Breast epithelium (tissue), 3 donors: ENCODE measurements at regions not wholly inside any gene's neighbourhood (a gene's known extent, or its start where the extent isn't known, plus 50 kb on each side); places are given as distances from the start of the nearest gene placed in this dataset.

ENCODE experiments used
- POLR2A ChIP-seq: fragments of 450-650 bp; IDR thresholded peaks from one replicate; pipeline ENCODE4 v1.6.1; 2016; ENCODE audit warnings: antibody characterized with exemption, mild to moderate bottlenecking, moderate library complexity
- POLR2AphosphoS5 ChIP-seq, 3 donors: sonication (generic); formaldehyde crosslinking; IDR thresholded peaks; one replicate each; pipeline ENCODE4 v1.6.1; 2017; ENCODE audit warnings: antibody characterized with exemption in 3 of 3
- TF ChIP-seq, protein P1 (sequence below), 3 donors: fragments of 450-650 bp; IDR thresholded peaks; one replicate each; pipeline ENCODE4 v1.5.1; 2016 to 2017; ENCODE audit warnings: antibody characterized with exemption in 3 of 3, mild to moderate bottlenecking in 3 of 3, moderate library complexity in 3 of 3

DNA sequence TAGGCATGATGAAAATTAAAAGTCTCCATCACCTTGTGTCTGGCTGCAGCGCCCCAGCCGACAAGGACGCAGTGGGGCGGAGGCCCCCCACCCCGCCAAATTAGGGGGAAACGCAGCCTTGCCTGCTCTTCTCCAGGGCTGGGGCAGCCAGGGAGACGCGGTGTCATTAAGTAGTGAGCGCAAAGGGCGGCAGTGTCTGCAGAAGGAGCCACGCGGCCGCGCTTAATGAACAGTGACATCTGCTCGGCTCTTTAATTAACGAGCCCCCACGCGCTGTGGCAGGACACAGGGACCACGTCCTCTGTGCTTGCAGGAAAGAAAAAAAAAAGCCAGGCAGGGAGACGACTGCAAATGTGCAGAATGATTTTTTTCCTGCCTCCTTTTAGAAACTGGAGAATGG, 93.4 kb upstream of the NCOR2 start:
- no peak for TF ChIP-seq POLR2A
- TF ChIP-seq, protein P1, sequence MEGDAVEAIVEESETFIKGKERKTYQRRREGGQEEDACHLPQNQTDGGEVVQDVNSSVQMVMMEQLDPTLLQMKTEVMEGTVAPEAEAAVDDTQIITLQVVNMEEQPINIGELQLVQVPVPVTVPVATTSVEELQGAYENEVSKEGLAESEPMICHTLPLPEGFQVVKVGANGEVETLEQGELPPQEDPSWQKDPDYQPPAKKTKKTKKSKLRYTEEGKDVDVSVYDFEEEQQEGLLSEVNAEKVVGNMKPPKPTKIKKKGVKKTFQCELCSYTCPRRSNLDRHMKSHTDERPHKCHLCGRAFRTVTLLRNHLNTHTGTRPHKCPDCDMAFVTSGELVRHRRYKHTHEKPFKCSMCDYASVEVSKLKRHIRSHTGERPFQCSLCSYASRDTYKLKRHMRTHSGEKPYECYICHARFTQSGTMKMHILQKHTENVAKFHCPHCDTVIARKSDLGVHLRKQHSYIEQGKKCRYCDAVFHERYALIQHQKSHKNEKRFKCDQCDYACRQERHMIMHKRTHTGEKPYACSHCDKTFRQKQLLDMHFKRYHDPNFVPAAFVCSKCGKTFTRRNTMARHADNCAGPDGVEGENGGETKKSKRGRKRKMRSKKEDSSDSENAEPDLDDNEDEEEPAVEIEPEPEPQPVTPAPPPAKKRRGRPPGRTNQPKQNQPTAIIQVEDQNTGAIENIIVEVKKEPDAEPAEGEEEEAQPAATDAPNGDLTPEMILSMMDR (IDR thresholded peaks at IDR 0.05) = no peak
- TF ChIP-seq POLR2AphosphoS5 (IDR thresholded peaks at IDR 0.05) = no peak
